ENCODE measurements at regions not wholly inside any gene's neighbourhood (a gene's known extent, or its start where the extent isn't known, plus 50 kb on each side); places are given as distances from the start of the nearest gene placed in this dataset.

DNA sequence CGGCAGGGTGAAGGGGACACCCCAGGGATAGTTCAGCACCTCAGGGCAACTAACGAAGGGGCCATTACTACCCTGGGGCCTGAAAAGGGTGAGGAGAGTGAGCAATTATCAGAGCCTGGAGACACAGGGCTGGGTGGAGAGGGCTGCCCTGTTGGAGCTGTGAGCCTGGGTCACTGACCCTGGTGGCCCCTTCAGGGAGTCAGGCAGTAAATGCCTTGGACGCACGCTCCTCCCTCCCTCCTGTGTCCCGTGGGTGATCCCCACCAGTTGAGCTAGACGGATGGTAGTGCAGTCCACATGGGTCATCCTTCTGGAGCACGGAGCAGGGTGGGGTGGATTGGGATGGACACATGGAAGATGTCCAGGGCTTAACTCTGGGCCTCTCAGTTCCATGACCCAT is 305.3 kb downstream of the PTPRU start:
- TF ChIP-seq GATA3 (IDR thresholded peaks at IDR 0.05; ENCODE audit: low read depth, low read length): no peak
- TF ChIP-seq GATA2 (IDR thresholded peaks at IDR 0.05; ENCODE audit: low read depth, low read length): no peak

DNA sequence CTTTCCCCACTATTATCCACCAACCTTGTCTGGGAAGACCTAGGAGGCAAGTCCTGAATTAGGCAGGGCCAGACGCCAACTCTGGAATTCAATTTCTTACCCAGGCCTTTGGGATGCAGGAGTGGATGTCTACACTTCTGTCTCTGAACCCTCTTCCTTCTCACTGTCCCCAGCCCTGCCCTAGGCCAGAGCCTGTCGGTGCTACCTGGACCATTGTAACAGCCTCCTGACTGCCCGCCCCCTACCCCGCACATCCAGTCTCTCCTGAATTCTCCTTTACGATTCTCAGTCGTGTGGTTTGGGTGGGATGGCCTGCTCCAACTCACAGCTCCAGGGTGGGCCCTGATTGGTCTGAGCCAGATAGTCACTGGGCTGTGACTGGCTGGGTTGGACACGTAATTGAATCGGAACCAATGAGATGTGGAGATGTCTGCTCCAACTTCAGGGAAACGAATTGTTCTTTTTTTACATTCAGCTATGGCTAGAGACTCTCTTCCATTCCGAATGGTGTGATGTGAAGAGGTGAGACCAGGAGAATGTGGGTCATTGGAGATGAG is 304.6 kb downstream of the PTPRU start:
- no peak for TF ChIP-seq GATA2 (IDR thresholded peaks at IDR 0.05; ENCODE audit: low read depth, low read length)
- no peak for TF ChIP-seq GATA3 (IDR thresholded peaks at IDR 0.05; ENCODE audit: low read depth, low read length)

DNA sequence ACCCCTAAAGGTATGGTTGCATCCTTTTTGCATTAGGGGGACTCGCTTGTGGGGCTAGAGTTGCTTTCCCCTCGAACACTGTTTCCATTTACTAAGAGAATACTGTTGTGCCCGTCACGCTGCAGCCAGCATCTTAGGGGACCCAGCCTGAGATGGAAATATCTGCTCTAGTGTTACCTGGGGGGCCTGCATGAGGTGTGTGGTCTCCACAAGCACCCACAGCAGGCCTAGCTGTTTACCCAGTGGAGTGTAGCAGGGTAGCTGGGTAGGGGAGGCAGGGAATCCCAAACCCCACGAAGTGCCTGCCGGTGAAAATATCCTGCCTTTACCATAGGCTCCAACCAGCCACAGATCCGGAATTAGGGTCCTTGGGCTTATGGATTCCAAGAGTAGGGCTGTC is 303.6 kb downstream of the PTPRU start:
- TF ChIP-seq GATA3 (IDR thresholded peaks at IDR 0.05; ENCODE audit: low read depth, low read length) (no peak), GATA2 (IDR thresholded peaks at IDR 0.05; ENCODE audit: low read depth, low read length) (no peak)

DNA sequence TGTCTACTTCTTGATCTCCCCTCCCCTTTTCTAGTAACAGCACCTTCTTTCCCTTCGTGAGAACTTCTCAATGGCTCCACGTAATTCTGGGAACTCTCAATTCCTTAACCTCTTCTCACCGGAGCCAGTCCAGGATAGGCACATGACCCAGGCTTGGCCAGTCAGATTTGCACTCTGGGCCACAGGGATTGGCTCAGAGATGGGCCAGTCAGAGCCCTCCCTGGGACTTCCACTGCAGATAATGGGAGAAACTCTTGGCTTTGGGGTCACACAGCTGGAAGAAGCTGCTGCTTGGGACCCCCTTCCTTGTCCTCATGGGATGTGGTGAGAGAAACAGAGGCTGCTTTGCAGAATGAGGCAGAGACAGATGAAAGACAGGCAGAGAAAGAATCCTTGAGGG is 302.3 kb downstream of the PTPRU start:
- TF ChIP-seq GATA2 (IDR thresholded peaks at IDR 0.05; ENCODE audit: low read depth, low read length) (no peak), GATA3 (IDR thresholded peaks at IDR 0.05; ENCODE audit: low read depth, low read length) (no peak)

DNA sequence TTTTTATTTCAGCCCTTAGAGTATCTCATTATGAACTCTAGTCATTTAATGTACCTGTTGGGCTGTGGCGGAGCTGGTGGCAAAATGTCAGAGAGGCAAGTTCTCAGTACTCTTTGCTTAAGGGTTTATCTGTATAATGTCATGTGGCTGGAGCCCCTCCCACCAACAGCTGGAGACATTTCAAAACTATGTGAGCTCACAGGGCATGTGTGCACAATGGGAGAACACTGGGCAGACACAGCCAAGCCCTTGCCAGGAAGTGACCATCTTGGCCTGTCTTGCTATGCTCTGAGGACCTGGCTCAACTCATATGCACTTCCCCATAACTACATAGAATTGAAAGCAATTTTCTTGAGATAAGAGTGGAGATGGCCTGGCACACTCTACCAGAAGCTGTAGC is 296.4 kb downstream of the PTPRU start:
- TF ChIP-seq GATA2 (IDR thresholded peaks at IDR 0.05; ENCODE audit: low read depth, low read length) (no peak), GATA3 (IDR thresholded peaks at IDR 0.05; ENCODE audit: low read depth, low read length) (no peak)

DNA sequence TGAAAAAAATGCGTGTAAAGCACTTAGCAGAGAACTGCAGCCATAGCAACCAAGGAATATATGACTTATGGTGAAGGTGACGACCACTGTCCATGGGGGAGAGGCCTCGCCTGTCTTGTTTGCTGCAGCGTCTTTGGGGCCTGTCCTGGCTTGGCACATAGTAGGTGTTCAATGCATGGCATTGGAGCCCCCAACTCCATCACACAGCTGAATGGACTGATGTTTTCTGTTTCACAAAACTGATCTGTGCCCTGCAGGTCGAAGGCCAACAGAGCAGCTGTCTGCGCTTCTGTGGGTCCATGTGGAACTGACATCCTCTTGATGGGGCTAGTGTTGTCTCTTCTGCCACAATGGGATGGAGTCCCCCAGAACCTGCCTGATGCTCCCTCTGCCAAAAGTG is 296.0 kb downstream of the PTPRU start:
- no peak for TF ChIP-seq GATA2 (IDR thresholded peaks at IDR 0.05; ENCODE audit: low read depth, low read length)
- no peak for TF ChIP-seq GATA3 (IDR thresholded peaks at IDR 0.05; ENCODE audit: low read depth, low read length)

DNA sequence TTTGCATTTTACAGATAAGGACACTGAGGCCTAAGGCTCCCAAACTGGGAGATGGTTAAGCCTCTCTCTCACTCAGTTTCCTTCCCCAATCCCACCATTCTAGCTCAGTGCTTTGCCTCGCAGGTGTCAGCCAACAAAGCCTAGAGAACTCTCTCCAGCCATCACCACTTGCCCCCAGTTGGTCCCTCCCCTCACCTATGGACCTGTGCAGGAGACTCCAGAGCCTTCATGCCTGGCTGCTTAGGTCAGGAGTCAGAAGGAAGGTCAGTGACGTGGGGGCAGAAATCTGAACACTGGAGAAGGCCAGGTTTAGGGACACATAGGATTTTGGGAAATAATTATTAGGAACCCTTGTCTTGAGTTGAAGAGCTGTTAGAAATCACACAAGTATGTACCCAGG is 295.3 kb downstream of the PTPRU start:
- TF ChIP-seq GATA2 (IDR thresholded peaks at IDR 0.05; ENCODE audit: low read depth, low read length) (no peak), GATA3 (IDR thresholded peaks at IDR 0.05; ENCODE audit: low read depth, low read length) (no peak)

DNA sequence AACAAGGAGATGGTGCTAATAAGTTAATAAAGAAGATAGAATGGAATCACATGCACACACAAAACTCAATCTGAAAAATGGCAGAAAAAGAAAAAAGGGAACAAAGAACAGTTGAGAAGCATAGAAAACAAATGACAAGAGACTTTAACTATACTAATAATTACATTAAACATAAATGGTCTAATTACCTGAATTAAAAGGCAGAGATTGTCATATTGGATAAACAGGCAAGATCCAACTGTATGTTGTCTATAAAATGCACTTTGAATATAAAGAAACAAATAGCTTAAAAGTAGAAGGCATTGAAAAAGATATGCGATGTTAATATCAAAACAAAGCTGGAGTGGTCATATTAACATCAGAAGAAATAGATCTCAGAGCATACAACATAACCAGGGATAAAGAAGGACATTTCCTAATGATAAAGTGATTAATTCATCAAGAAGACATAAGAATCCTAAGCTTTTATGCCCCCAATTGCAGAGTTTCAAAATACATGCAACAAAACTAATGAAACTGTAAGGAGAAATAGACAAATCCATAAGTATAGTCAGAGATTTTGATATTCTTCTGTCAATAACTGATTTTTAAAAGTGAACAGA is 293.5 kb downstream of the PTPRU start:
- TF ChIP-seq GATA2 (IDR thresholded peaks at IDR 0.05; ENCODE audit: low read depth, low read length) (no peak), GATA3 (IDR thresholded peaks at IDR 0.05; ENCODE audit: low read depth, low read length) (no peak)

DNA sequence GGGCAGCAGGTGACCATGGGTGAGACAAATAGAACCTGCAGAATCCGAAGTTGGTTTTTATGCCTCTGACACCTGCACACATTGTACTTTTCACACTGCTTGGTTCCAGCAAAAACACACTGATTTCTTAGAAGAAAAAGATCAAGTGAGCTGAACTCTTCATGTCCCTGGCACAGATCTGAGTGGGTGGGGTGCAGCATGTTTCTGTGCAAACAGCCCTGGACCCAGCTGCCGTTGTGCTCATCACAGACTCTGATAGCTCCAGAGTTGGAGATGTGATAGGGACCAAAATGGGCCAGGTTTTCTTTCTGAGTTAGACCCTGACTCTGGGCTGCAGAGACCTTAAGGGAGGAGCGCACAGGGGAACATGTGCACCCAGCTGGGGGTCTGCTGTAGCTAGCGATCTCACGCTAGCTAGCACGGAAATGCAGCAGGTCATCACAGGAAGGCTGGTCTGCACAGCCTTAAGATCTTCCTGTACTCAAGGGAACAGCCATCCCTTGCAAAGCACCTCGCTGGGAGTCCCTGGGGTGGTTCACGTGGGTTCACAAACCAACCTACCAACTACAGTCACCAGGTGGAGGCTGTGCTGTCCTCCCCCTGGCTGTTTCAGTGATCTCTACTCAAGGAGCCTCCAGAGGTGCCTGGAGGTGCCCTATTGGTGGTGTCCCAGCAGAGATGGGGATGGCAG is 291.1 kb downstream of the PTPRU start:
- TF ChIP-seq GATA3 (IDR thresholded peaks at IDR 0.05; ENCODE audit: low read depth, low read length) (no peak), GATA2 (IDR thresholded peaks at IDR 0.05; ENCODE audit: low read depth, low read length) (no peak)

DNA sequence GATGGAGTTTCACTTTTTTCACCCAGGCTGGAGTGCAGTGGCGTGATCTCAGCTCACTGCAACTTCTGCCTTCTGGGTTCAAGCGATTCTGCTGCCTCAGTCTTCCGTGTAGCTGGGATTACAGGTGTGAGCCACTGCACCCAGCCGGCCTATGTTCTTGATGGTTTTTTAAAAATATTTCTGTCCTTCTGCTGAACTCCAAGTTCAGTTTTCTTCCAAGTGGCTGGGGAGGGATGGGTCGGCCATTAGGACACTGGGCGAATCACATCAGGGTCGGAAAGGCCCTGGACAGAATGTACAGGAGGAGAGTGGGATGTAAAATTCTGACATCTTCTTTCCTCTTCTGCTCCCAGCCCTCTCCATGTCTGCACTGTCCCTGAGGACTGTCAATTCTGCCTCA is 289.6 kb downstream of the PTPRU start:
- TF ChIP-seq GATA2 (IDR thresholded peaks at IDR 0.05; ENCODE audit: low read depth, low read length) (no peak), GATA3 (IDR thresholded peaks at IDR 0.05; ENCODE audit: low read depth, low read length) (no peak)

DNA sequence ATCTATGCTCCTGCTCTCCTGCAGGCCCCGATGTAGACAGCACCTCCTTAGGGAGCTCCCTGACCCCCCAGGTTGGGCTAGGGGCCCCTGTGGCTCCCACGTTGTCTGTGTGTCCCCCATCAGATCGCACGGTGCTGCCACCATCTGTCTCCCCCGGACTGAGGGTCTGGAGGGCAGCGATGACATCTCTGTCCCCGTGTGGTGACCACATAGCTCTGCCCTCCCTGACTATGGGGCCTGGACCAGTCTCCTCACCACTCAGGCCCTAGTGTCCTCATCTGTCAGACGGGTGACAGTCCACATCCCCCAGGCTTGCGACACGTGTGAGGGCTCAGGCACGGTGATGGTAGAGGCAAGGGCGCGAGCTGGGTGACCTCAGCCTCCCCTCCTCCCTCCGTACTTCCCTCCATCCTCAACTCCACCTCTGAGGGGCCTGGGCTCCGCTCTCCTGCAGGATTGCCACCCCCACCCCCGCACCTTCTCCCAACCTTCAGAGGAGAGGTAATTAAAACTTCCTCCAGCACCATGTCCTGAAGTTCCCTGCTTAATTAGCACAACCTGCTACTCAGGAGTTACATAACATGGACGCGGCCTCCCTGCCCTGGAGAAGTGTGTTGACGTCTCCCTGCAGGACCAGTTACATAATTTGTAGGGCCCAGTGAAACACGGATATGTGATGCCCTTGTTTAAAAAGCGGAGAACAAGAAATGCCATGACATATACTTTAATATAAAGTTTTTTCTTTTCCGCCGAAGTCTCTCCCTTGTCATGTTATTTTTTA is 288.2 kb downstream of the PTPRU start:
- no peak for TF ChIP-seq GATA2 (IDR thresholded peaks at IDR 0.05; ENCODE audit: low read depth, low read length)
- no peak for TF ChIP-seq GATA3 (IDR thresholded peaks at IDR 0.05; ENCODE audit: low read depth, low read length)

DNA sequence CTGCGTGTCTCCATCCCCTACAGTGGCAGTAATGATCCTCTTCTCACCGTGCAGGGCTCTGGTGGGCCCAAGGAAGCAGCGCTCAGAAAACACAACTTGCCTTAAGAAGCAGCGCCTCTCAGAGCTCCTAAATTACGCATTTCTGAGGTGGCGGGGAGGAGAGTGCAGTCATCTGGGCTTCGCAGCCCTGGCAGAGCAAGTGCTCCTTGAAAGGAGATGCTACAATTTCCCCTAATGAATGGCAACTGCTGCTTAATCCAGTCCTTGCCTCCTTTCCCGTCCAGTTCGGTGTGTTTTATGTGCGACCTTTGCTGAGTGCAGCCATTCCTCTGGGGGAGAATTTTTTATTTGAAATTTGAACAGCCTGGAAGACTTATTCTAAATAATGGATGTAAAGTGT is 287.3 kb downstream of the PTPRU start:
- TF ChIP-seq GATA2 (IDR thresholded peaks at IDR 0.05; ENCODE audit: low read depth, low read length): no peak
- TF ChIP-seq GATA3 (IDR thresholded peaks at IDR 0.05; ENCODE audit: low read depth, low read length): no peak

DNA sequence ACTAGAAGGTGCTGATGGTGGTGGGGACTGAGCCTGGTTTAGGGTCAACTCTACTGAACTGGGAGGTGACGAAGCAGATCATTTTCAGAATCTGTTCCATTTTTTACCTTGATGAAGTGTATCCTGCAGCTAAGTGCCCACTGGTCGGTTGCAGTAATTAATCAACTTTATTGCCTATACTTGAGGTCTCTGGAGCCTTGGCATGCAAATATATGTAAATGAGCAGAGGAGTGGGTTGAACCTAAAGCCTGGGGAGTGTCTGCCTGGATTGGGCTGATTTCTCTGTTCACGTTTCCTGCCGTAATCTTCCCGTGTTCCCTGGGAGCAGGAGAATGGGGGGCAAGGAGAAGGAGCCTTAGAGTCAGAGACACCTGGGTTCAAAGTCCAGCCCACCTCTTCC is 286.8 kb downstream of the PTPRU start:
- TF ChIP-seq GATA2 (IDR thresholded peaks at IDR 0.05; ENCODE audit: low read depth, low read length): no peak

DNA sequence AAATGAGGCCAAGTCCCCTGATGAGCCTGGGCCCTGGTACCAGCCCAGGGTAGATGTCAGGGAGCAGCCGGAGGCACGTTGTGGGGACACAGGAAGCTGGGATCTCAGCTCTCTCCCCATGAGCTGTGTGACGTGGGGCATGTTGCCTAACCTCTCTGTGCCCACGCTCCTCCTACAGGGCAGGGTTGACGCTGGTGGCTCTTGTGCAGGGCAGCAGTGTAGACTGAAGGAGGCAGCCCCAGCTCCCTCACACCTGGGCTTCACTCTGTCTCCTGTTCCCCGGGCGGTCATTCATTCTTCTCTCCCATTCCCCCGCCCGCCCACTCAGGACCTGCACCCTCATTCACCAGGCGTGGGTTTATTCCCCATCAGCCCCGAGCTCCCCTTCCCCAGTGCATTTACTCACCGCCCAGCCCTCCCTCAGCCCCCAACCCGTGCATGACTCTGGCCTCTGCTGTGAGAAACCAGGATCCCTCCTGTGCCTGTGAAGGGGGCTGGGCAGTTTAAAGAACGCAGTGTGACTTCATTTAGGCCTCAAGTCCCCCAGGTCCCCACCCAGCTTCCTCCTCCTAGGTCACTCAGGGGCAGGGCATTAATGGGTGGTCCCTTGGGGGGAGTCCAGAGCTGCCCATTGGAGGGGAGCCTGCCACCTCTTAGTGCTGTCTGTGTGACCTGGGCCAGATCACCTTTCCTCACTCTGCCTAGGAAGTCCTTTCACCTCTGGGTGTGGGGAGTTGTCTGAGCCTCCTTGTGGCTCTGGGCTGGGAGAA is 285.7 kb downstream of the PTPRU start:
- TF ChIP-seq GATA3 (IDR thresholded peaks at IDR 0.05; ENCODE audit: low read depth, low read length) (no peak), GATA2 (IDR thresholded peaks at IDR 0.05; ENCODE audit: low read depth, low read length) (no peak)

All from SH-SY5Y (cell line).